ENCODE measurements at regions not wholly inside any gene's neighbourhood (a gene's known extent, or its start where the extent isn't known, plus 50 kb on each side); places are given as distances from the start of the nearest gene placed in this dataset.
"Not testable (repeated sequence)": the region's sequence is repeated elsewhere in the genome, so short reads cannot be mapped to it uniquely, and the experiment has no call there.

- DNase-seq = no peak
Measured at GRCh38 chr19:28301463-28301862, 911.5 kb downstream of the UQCRFS1 start.

GRCh38 chr19:28299649-28300048 is 913.3 kb downstream of the UQCRFS1 start:
- no peak for DNase-seq

GRCh38 chr19:28297586-28298157 is 915.3 kb downstream of the UQCRFS1 start:
- DNase-seq = no peak

GRCh38 chr19:28297036-28297435 is 915.9 kb downstream of the UQCRFS1 start:
- DNase-seq = no peak

- DNase-seq = no peak
Measured at GRCh38 chr19:28296506-28296905, 916.4 kb downstream of the UQCRFS1 start.

- not testable (repeated sequence) for DNase-seq
Measured at GRCh38 chr19:28294975-28295374, 918.0 kb downstream of the UQCRFS1 start.

- no peak for DNase-seq
Measured at GRCh38 chr19:28294395-28294794, 918.6 kb downstream of the UQCRFS1 start.

GRCh38 chr19:28293685-28294084 is 919.3 kb downstream of the UQCRFS1 start:
- DNase-seq = no peak

GRCh38 chr19:28292822-28293500 is 920.0 kb downstream of the UQCRFS1 start:
- no peak for DNase-seq

GRCh38 chr19:28291874-28292273 is 921.1 kb downstream of the UQCRFS1 start:
- DNase-seq = no peak

- no peak for DNase-seq
Measured at GRCh38 chr19:28290963-28291657, 921.8 kb downstream of the UQCRFS1 start.

GRCh38 chr19:28289295-28290063 is 923.5 kb downstream of the UQCRFS1 start:
- no peak for DNase-seq

- DNase-seq = no peak
Measured at GRCh38 chr19:28288572-28289264, 924.2 kb downstream of the UQCRFS1 start.

GRCh38 chr19:28285917-28286316 is 927.0 kb downstream of the UQCRFS1 start:
- DNase-seq = no peak

- DNase-seq = no peak
Measured at GRCh38 chr19:28285078-28285477, 927.9 kb downstream of the UQCRFS1 start.

GRCh38 chr19:28284389-28284788 is 928.6 kb downstream of the UQCRFS1 start:
- DNase-seq = no peak

- DNase-seq = no peak
Measured at GRCh38 chr19:28283592-28283991, 929.4 kb downstream of the UQCRFS1 start.

- DNase-seq = no peak
Measured at GRCh38 chr19:28281676-28282075, 931.3 kb downstream of the UQCRFS1 start.

- no peak for DNase-seq
Measured at GRCh38 chr19:28264556-28264955, 948.4 kb downstream of the UQCRFS1 start.

- no peak for DNase-seq
Measured at GRCh38 chr19:28258829-28259228, 954.1 kb downstream of the UQCRFS1 start.

GRCh38 chr19:28257396-28257795 is 955.6 kb downstream of the UQCRFS1 start:
- no peak for DNase-seq

- no peak for DNase-seq
Measured at GRCh38 chr19:28247243-28247642, 965.7 kb downstream of the UQCRFS1 start.

- no peak for DNase-seq
Measured at GRCh38 chr19:28245937-28246336, 967.0 kb downstream of the UQCRFS1 start.
